GM18505 (cell line): ENCODE measurements at regions not wholly inside any gene's neighbourhood (a gene's known extent, or its start where the extent isn't known, plus 50 kb on each side); places are given as distances from the start of the nearest gene placed in this dataset.

Experiments used
- ATAC-seq: cut with Tn5 transposase; IDR thresholded peaks from one replicate; pipeline ENCODE4 v1.9.1; 2021; ENCODE audit not compliant: unreplicated experiment
- POLR2A ChIP-seq: IDR thresholded peaks from 4 replicates; pipeline ENCODE4 v1.6.1; 2011; ENCODE audit warnings: borderline replicate concordance; ENCODE audit not compliant: insufficient read depth, insufficient read length; ENCODE audit errors: extremely low read depth

DNA sequence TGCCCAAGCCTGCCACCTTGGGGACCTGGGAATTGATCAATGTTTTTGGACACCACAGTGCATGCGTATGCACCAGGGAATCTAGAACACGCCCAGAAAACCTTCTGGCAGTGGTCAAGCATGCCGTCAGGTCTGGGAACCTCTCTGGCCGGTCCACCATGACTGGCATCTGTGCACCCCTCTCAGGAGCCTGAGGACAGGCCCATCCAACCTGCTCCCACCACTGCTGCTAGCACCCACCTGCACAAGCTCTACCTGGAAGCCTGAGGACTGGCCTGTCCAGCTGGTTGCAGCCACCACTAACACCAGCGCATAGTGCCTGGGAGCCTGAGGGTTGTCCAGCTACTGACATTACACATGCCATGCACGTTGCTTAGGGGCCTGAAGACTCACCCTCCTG, 162.1 kb upstream of the GALNTL6 start:
- ATAC-seq: no peak

GRCh38 chr4:171650543-171650942, 162.7 kb upstream of the GALNTL6 start:
- TF ChIP-seq POLR2A: no peak
- ATAC-seq: peak; percentile 67

More for the DNA sequence above, 162.1 kb upstream of the GALNTL6 start:
- no peak for TF ChIP-seq POLR2A

DNA sequence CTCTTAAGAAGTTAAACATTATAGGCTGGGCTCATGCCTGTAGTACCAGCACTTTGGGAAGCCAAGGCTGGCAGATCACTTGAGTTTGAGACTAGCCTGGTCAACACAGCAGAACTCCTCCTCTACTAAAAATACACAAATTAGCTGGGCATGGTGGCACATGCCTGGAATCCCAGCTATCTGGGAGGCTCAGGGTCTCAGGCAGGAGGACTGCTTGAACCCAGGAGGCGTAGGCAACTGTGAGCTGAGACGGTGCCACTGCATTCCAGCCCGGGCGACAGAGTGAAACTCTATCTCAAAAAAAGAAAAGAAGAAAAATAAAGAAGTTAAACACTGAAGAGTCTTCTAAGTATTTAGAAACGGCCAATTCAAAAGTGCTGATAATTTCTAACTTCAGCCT, 164.3 kb upstream of the GALNTL6 start:
- no peak for ATAC-seq
- no peak for TF ChIP-seq POLR2A

GRCh38 chr4:171646984-171647383, 166.2 kb upstream of the GALNTL6 start:
- no peak for TF ChIP-seq POLR2A
- ATAC-seq: no peak

GRCh38 chr4:171644430-171645057, 168.7 kb upstream of the GALNTL6 start:
- no peak for TF ChIP-seq POLR2A

DNA sequence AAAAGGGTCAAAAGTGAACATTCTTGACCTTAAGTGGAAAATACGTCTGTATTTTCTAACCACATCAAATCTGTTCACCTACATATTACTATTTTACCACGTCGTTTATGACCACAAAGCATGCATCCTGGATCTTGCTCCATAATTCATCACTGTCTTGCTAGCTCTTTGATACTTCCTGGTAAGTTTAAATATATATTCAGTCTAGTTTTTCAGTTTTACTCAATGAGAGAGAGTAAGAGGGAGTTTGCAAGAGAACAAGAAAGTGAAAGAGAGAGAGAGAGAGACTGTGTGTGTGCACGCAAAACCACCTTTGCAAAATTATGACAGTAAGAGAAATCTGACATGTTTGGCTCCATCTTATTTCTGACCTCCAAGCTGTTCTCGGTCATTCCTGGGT, 173.7 kb upstream of the GALNTL6 start:
- peak; percentile 94 for ATAC-seq
- TF ChIP-seq POLR2A: no peak

More at GRCh38 chr4:171644430-171645057, 168.7 kb upstream of the GALNTL6 start:
- peak; percentile 69 for ATAC-seq

DNA sequence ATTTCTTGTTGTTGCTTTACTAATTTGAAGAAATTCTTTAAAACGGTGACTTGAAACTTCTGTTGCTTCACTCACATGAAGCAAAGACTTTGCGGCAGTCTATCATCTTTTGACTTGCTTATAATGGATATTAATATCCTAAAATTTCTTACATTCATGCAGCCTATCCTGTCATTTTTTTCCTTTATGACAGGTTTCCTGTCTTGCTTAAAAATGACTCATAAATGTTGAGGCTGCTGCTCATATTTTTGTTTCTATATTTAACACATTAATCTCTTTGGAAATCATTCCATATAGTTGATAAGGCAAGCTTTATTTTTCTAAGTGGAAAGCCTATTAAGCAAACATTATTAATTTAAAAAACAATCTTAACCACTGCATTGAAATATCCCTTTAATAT, 176.6 kb upstream of the GALNTL6 start:
- no peak for ATAC-seq
- no peak for TF ChIP-seq POLR2A

DNA sequence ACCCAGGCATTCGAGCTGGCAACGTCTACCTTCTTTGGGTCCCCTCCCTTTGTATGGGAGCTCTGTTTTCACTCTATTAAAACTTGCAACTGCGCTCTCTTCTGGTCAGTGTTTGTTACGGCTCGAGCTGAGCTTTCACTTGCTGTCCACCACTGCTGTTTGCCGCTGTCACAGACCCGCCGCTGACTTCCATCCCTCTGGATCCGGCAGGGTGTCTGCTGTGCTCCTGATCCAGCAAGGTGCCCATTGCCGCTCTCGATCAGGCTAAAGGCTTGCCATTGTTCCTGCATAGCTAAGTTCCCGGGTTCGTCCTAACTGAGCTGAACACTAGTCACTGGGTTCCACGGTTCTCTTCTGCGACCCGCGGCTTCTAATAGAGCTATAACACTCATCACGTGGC, 183.5 kb upstream of the GALNTL6 start:
- no peak for ATAC-seq
- TF ChIP-seq POLR2A: no peak

GRCh38 chr4:171629182-171629581, 184.0 kb upstream of the GALNTL6 start:
- no peak for TF ChIP-seq POLR2A
- peak; percentile 98 for ATAC-seq

- no peak for TF ChIP-seq POLR2A
- ATAC-seq: no peak
Observed at GRCh38 chr4:171626554-171626953, 186.7 kb upstream of the GALNTL6 start.

DNA sequence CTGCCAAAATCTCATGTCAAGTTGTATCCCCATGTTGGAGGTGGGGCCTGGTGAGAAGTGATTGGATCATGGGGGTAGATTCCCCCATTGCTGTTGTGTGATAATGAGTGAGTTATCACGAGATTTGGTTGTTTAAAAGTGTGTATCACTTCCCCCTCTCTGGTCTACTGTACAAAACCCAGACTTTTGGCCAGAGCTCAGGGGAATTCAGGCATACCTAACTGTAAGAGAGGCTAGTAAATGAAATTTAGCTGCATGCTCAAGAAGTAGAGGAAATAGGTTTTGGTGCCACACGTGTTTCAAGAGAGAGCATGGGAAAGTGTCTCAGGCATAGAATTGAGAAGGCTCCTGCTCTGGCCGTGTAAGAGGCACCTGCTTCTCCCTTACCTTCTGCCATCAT, 190.5 kb upstream of the GALNTL6 start:
- TF ChIP-seq POLR2A: no peak
- no peak for ATAC-seq

DNA sequence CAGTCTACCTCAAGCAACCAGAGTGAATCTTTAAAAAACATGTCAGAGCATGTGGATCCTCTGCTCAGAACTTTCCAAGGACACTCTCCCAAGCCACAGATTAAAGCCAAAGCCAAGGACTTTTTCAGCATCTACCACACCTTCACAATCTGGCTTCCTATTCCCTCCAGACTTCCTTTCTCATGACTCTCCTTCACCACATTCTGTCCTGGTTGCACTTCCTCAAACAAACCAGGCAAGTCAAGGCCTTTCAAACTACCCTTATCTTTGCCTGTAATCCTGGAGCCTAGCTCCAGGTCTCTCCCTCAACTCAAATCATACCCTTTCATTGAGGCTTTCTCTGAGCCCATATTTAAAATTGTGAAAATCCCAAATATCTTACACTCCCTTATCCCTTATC, 191.6 kb upstream of the GALNTL6 start:
- TF ChIP-seq POLR2A: no peak
- peak; percentile 76 for ATAC-seq

- no peak for ATAC-seq
- no peak for TF ChIP-seq POLR2A
Observed at GRCh38 chr4:171612907-171613306, 200.3 kb upstream of the GALNTL6 start.

DNA sequence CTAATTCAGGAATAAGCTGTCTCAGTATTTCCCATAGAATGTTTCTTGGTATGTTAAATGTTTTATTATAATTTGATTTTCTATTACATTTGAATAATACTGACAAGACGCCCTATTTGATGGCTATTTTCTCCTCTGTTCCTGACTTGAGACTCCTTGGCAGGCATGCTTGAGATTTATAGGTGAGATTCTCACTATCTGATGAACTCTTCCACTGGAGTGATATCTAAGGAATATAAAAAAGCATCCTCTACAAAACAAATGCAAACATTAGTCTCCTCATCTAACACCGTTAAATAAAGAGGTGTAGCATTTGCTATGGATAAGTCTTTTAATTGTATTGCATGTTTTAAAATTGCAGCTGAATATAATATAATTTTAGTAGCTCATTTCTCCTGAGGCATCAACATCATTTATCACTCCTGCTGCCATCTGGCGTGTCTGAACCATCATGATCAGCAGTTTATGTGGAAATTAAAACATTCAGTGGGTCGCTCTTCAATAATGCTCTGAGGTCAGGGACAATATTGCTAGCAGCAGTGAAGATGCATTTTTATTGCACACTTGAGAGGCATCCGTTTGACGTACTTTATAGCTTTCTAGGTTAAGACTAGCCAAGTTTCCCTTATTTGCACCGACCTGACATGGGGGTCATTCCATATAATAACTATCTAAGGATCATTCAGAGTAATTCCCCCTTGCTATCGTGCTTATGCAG, 210.4 kb upstream of the GALNTL6 start:
- TF ChIP-seq POLR2A: no peak
- ATAC-seq: no peak
